ENCODE measurements at regions not wholly inside any gene's neighbourhood (a gene's known extent, or its start where the extent isn't known, plus 50 kb on each side); places are given as distances from the start of the nearest gene placed in this dataset.

GRCh38 chr13:90645582-90645981, 701.9 kb upstream of the MIR17HG start:
- no peak for TF ChIP-seq CTCF (conservative IDR thresholded peaks at IDR 0.05; ENCODE audit: low read depth, low read length)
- no peak for TF ChIP-seq EZH2 (IDR thresholded peaks at IDR 0.05; ENCODE audit: borderline replicate concordance, low read depth, low read length, poor library complexity, severe bottlenecking)

Data from A673 (cell line).